Dedifferentiated amniotic fluid mesenchymal stem cell (primary cell): ENCODE measurements at regions not wholly inside any gene's neighbourhood (a gene's known extent, or its start where the extent isn't known, plus 50 kb on each side); places are given as distances from the start of the nearest gene placed in this dataset.

Experiments
- DNase-seq: peaks from one replicate; pipeline ENCODE4 v3.0.0-alpha.2; 2016; ENCODE audit errors: extremely low spot score

DNA sequence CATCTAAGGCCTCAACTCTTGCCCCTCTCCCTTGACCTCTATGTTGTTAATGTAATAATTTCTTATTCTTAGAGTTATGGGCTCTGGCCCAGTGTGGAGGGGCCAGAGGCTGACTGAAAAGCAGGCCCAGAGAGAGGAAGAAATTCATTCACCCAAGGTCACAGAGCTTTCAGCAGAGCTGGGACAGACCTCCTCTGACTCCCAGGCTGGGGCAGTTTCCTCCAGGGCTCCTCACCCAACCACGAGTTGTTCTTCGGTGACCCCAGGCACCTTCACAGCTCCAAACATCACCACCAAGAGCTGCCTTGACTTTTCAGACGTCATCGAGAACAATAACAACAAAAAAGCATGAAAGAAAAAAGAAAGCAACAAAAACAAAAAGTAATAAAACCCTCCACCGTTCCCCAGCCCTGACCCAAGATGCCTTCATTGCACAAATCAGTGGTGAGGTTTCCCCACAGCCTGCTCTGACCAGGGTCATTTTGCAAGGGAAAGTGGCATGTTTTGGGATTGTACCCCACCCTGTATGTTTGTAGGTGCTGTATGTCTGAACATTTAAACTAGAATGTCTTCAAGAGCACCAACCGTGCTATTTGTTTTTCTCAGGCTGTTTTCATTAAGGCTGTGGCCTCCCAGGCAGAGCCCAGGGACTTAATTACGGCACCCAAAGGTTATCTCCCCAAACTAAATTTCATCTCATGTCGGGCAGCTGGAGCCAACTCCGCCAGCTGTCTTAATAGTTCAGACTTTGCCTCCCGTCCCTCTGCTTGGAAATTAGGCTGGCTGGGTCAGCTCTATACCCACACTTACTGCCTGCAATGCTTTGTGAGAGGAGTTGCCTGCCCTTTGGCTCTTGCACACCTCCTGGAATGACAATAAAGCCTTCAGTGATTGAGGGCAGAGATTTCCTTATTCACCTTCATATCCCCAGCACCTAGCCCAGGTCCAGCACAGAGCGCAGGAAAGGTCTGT lies 173.8 kb downstream of the RPLP1 start:
- no peak for DNase-seq

DNA sequence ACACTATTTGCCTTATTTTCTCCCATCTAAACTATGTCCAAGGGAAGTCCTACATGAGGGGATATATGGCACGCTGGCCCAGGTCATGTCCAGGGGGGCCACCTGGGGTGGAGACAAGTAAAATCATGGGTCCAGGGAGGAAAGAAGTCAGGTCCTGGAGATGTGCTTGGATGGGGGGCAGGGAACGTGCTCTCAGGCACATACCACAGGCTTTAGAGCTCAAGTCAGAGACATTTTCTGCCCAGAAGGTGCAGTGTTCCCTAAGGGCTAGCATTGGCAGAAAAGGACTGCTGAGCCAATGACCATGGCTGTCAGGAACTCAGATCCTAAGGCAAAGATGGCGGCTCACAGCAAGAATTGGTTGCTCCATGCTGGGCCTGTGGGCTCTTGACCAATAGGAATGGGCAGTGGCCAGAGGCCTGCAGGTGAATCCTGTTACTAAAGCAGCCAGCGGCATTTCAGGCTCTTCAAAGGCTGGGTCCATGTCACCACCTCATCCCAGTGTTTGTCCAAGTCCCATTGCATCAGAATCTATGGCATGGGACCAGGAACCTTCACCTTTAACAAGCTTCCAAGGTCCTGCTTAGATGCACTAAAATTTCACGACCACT lies 175.0 kb downstream of the RPLP1 start:
- no peak for DNase-seq

DNA sequence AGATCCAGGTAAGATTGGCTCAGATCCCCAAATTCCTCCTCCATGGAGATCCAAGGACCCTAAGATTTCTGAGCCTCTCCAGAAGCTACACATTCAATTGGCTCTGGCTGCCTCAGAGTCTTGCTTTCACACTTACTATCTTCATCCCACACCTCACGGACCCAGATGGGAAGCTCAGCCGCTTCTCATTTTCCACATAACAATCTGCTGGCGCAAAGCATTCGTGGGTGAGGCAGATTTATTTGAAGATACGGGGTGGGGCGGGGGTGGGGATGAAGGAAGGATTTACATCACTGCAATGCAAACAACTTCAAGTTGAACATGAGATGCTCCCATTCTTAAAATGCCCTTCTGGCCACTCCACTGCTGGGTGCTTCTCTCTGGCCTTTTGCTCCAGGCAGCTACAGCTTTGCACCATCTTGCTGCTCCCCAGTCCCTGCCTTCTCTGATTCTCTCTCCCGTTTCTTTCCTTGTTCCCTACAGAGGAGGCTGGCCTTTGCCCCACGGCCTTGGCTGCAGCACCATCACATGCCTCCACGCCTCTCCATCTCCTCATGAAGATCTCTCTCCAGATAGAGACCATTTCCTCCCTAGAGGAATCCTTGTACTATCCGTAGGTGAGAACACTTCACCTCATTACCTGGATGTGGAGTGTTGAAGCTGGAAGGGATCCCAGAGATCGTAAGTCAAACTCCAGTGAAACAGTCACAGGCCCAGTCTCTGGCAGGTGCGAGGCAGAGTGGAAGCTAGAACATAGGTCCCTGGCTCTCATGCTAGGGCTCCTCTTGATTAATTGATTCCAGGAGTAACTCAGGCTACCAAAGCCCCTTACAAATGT lies 175.9 kb downstream of the RPLP1 start:
- DNase-seq = no peak

GRCh38 chr15:69629631-69630161 lies 177.1 kb downstream of the RPLP1 start:
- DNase-seq = no peak

DNA sequence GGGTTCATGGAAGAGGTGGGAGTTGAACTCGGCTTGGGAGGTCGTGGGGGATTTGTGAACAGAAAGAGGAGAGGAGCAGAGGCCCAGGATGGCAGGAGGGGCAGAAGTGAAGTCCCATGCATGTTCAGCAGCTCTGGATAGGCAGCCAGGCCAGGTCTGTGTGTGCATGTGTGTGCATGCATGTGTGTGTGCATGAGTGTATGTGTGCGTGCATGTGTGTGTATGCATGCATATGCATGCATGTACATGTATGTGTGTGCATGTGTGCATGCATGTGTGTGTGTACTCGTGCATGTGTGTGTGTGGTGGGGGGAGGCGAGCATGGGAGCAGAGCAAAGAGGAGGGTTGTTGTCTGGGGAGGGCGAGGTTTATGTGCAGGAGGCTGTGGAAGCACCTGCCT lies 178.4 kb downstream of the RPLP1 start:
- no peak for DNase-seq

- no peak for DNase-seq
Measured at GRCh38 chr15:69631978-69632377, 179.4 kb downstream of the RPLP1 start.

- no peak for DNase-seq
Measured at GRCh38 chr15:69634860-69635259, 182.2 kb downstream of the RPLP1 start.

DNA sequence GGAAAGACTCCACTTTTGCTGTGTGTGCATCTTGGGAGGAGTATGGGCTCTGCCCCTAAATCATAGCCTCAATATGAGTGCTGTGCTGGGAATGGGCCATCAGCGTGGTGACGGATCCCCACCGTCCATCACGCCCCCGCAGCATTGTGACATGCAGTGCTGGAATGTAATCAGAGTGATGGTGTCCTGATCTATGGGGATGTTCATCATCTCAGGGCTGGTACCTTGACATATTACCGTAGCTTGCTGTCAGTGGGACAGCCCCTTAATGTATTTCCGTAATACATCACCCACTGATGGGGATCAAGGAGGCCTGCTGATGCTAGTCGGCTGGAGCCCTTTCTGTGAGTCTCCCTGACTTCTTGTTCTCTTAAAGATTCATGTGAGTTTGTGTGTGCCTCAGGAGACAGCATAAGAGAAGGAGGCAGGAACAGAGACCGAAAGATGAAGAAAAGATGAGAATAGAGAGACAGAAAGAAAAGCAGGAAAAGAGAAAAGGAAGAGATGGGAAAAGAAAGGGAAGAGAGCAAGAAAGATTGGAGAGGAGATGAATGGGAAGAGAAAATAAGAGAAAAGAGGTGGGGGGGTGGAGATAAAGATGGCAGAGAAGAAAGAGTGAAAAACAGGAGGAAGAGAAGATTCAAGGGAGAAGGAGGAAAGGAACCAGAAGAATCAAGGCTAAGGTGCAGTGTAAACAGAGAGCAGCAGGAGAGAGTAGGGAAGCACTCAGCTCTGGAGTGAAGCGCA lies 183.7 kb downstream of the RPLP1 start:
- DNase-seq = no peak

- DNase-seq = no peak
Measured at GRCh38 chr15:69637818-69638217, 185.2 kb downstream of the RPLP1 start.

- DNase-seq = no peak
Measured at GRCh38 chr15:69643476-69643875, 190.9 kb downstream of the RPLP1 start.

DNA sequence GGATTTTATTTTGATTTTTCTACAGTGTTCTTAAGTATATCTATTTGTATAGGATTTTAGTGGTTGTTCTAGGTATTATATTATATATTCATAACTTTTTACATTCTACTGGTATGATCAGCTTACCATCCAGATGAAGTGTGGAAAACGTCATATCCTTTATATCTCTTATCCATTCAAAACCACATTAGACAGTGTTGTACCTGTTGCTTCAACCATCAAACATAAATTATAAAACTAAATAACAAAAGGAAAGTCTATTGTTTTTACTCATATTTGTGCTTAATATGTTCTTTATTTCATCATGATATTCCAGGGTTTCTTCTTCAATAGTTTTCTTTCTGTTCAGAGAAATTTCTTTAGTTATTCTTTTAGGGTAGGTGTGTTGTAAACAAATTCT lies 191.4 kb downstream of the RPLP1 start:
- DNase-seq = no peak

- no peak for DNase-seq
Measured at GRCh38 chr15:69644876-69645275, 192.3 kb downstream of the RPLP1 start.

DNA sequence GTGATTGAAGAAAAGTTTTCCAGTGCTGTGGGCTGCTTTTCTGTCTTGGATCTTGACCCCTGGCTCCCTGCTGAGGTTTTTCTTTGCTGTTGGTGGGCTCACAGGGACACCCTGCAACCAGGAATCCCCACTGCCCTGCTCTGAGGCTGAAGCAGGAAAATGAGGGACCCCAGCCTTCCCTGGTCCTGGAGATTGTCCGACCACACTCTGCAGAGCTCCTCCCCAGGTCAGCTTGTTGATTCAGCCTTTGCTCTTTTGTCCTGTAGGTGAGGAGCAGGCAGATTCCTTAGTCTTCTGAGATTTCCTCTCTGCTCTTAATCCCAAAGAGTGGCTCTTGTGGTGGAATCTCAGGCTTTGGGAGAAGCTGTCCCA lies 194.5 kb downstream of the RPLP1 start:
- DNase-seq = no peak

DNA sequence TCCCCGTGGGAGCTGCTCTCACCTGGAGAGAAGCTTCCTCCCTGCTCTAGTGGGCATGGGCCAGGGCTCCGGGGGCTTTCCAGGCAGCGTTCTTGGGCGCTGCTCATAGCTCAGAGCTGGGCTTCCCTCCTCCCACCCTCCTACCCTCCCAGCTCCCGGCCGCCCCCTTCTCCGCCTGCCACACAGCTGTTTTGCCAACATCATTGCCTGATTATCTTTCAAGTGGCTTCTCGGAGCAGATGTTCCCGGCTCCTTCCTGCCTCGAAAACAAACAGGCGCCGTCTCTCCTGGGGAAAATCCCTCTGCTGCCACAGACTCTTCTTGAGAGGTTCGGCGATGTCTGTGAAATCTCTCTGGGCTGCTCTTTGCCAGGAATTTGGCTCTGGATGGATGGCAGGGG lies 195.6 kb downstream of the RPLP1 start:
- DNase-seq = no peak

DNA sequence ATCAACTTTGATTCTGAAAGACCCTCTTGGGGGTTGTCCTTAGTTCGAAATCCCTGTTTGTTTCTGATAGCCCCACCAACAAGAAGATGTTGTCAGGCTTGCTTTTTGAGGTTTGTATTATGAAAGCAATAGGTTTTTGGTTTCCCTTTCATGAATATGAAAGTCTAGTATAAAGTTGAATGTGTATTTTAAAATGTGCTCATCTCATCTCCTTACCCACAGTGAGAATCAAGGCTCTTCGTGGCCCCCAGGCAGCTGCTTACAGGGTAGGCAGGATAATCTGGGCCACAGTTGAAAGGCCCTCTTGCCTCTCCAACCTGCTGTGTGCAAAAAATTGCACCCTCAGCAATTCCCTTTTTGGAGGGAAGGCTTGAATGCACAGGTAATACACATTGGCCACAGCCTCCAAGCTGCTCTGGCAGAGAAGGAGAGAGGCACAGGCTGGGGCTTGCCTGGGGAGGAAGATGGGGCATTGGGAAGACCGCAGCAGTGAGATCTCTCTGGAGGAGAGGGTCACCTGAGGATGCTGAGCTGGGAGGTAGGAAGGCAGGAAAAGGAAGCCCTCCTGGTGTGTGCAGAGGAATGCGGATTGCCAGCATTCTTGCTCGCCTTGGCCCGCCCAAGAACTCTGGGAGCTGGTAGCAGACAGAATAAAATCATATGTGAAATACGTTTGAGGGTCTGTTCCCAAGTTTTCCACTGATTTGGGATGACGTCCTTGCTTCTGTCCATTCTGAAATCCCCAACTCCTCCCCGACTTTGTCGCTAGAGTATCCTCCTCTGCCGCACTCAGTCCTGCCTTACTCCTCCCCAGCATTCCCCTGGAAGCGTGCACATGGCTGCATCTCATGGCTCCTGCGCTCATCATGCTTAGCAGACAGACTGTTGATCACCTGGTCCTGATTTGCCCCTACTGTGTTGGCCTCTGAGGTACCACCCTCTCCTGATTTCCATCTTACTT lies 196.4 kb downstream of the RPLP1 start:
- no peak for DNase-seq

DNA sequence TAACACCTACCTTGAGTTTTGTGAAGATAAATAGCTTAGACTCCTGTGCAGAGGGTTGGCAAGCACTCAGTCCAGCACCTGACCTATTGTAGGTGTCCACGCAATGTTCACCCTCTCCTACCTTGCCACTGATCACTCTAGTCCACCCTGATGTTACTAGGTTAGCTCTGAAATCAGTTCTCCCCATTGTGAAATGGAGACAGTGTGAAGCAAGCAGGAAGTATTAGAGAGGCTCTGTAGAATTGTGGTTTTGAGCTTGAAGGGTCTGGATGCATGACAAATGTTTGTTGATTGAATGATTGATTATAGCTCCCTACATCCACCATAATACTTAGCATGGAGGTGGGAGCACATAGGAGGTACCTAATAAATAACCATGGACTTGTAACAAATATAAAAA lies 199.7 kb downstream of the RPLP1 start:
- no peak for DNase-seq

DNA sequence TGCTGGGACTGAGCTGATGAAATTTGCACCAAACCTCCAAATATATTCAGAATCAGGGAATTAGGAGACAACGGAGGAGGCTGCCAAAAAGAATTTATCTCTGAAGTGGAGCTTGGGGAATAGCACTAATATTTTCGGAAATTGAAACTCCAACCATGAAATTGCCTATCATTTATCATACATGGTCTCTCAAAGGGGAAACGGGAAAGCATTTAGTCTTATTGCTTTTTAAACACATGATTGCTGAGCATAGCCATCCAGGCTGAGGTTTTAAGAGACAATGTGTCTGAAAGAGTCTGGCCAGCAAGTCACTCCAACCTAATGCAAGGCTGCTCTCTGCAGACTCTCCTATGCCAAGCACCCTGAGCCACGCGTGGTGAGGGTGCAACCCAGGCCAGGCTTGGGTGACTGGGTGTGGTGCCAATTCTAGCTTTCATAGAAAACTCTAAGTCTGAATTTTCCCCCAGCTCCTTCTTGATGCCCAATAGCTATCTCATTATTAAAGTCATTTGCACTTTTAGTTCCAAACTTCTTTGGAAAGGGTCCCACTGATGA lies 200.2 kb downstream of the RPLP1 start:
- no peak for DNase-seq

GRCh38 chr15:69653306-69653705 lies 200.7 kb downstream of the RPLP1 start:
- DNase-seq = no peak

DNA sequence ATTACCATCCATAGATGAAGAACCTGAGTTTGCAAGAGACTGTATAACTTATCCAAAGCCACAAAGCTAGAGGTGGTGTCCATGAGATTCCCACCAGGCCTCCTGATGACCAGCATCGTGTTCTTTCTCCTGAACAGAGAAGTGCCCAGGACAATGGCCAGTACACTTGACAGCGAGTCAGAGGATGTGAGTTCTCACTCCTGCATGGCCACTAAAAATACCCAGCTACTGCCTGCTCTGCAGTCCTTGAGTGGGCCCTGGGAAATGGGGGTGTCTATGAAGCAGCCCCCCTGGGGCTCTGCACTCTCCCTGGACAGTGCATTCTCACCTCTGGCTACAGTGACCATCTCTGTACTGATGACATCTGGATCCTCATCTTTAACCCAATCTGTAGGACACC lies 201.2 kb downstream of the RPLP1 start:
- no peak for DNase-seq
